ENCODE measurements at regions not wholly inside any gene's neighbourhood (a gene's known extent, or its start where the extent isn't known, plus 50 kb on each side); places are given as distances from the start of the nearest gene placed in this dataset.

DNA sequence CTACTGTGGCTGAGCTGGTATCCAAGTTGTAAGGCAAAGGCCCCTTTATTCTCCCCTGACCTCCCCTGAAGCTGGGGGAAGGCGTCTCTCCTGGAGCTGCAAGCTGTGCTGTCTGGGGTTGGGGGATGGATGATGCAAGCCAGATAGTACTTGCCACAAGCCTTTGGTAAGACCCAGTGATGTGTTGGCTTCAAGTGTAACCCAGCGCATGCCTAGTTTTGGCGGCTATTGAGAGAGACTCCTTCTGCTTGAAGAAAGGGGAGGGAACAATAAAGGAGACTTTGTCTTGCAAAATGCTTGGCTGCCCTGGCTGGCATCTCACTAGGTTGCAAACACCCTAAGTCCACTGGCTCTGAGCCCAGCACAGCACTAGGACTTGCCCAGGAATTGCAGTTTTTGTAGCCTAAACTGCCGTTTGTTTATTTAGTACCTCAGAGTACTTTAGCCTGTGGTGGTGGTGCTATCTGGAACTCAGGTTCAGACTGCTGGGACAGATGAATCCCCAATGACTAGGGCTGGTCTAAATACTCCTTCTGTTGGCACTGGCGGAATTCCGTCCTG, 108.2 kb downstream of the TNFSF13B start:
- H3K9me2 ChIP-seq (ENCODE audit: low read depth, low read length): no peaks in the 10 kb centered on the region
- H4K20me1 ChIP-seq (ENCODE audit: insufficient read depth, low read length): no peaks in the 10 kb centered on the region
- no peak overlapping the region for H3K4me3 ChIP-seq (ENCODE audit: low read depth, low read length, poor library complexity, severe bottlenecking)
- H3K4me1 ChIP-seq (ENCODE audit: insufficient read depth, low read length, severe bottlenecking): no peaks in the 10 kb centered on the region
- H3K36me3 ChIP-seq (ENCODE audit: insufficient read depth, low read length): no peaks in the 10 kb centered on the region
- H2AFZ ChIP-seq (ENCODE audit: low read length): no peak overlapping the region
- TF ChIP-seq EZH2 (IDR thresholded peaks at IDR 0.05; ENCODE audit: borderline replicate concordance, low read length): no peak
- TF ChIP-seq, protein P1, sequence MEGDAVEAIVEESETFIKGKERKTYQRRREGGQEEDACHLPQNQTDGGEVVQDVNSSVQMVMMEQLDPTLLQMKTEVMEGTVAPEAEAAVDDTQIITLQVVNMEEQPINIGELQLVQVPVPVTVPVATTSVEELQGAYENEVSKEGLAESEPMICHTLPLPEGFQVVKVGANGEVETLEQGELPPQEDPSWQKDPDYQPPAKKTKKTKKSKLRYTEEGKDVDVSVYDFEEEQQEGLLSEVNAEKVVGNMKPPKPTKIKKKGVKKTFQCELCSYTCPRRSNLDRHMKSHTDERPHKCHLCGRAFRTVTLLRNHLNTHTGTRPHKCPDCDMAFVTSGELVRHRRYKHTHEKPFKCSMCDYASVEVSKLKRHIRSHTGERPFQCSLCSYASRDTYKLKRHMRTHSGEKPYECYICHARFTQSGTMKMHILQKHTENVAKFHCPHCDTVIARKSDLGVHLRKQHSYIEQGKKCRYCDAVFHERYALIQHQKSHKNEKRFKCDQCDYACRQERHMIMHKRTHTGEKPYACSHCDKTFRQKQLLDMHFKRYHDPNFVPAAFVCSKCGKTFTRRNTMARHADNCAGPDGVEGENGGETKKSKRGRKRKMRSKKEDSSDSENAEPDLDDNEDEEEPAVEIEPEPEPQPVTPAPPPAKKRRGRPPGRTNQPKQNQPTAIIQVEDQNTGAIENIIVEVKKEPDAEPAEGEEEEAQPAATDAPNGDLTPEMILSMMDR (IDR thresholded peaks at IDR 0.05; ENCODE audit: low read length): no peak
- H3K27ac ChIP-seq (ENCODE audit: low read depth, low read length, poor library complexity, severe bottlenecking): no peak overlapping the region
- H3K9me3 ChIP-seq (ENCODE audit: low read length): no peaks in the 10 kb centered on the region
- H3F3A ChIP-seq (ENCODE audit: insufficient read depth, low read length): no peaks in the 10 kb centered on the region
- H3K9ac ChIP-seq (ENCODE audit: low read length): no peak overlapping the region
- no peaks in the 10 kb centered on the region for H3K79me2 ChIP-seq (ENCODE audit: insufficient read depth, low read length)
- H3K27me3 ChIP-seq (ENCODE audit: insufficient read depth, low read length): no peaks in the 10 kb centered on the region
- no peak overlapping the region for H3K4me2 ChIP-seq (ENCODE audit: low read length)

DNA sequence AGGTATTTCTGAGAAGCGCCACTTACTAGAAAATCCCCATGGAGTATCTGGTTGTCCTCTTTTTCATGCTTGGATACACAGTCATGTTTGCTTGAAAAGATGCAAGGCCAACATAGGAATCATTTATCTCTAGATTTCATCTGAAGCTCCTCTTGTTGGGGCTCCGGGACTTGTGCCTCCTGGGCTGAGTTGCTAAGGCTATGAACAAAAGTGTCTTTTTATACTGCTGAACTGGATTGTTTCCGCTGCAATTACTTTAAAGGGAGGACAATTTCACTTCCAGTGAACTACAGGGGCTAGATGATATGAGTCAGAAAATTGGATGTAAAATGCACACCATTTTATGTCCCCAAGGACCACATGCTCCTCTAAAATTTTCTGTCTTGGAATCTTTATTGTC, 114.1 kb downstream of the TNFSF13B start:
- no peak overlapping the region for H3K4me3 ChIP-seq (ENCODE audit: low read depth, low read length, poor library complexity, severe bottlenecking)
- no peaks in the 10 kb centered on the region for H3K27me3 ChIP-seq (ENCODE audit: insufficient read depth, low read length)
- no peaks in the 10 kb centered on the region for H3K4me1 ChIP-seq (ENCODE audit: insufficient read depth, low read length, severe bottlenecking)
- H2AFZ ChIP-seq (ENCODE audit: low read length): no peak overlapping the region
- no peak overlapping the region for H3K9ac ChIP-seq (ENCODE audit: low read length)
- no peaks in the 10 kb centered on the region for H3K9me3 ChIP-seq (ENCODE audit: low read length)
- no peaks in the 10 kb centered on the region for H3K9me2 ChIP-seq (ENCODE audit: low read depth, low read length)
- H3K79me2 ChIP-seq (ENCODE audit: insufficient read depth, low read length): no peaks in the 10 kb centered on the region
- no peaks in the 10 kb centered on the region for H3F3A ChIP-seq (ENCODE audit: insufficient read depth, low read length)
- TF ChIP-seq, protein P1 (IDR thresholded peaks at IDR 0.05; ENCODE audit: low read length): no peak
- TF ChIP-seq EZH2 (IDR thresholded peaks at IDR 0.05; ENCODE audit: borderline replicate concordance, low read length): no peak
- no peak overlapping the region for H3K4me2 ChIP-seq (ENCODE audit: low read length)
- H4K20me1 ChIP-seq (ENCODE audit: insufficient read depth, low read length): no peaks in the 10 kb centered on the region
- no peak overlapping the region for H3K27ac ChIP-seq (ENCODE audit: low read depth, low read length, poor library complexity, severe bottlenecking)
- H3K36me3 ChIP-seq (ENCODE audit: insufficient read depth, low read length): no peaks in the 10 kb centered on the region

DNA sequence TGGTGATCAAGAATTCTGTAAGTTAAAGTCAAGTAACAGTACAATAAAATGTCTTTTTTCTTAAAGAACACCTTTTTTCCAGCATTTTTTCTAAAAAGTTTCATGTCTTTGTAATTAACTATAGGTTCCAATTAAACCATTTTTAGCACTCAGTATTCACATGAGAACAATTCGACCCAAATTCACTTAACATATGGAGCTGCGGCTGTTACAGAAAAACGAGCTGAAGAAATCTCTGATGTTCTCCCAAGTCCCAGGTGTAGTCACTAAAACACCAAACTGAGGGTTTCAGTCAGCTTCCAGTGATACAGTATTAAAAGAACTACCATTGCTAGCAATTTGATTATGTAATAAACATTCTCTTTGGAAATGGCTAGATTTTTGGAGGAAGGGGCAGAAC, 117.6 kb downstream of the TNFSF13B start:
- H3K9me2 ChIP-seq (ENCODE audit: low read depth, low read length): no peaks in the 10 kb centered on the region
- H3K4me3 ChIP-seq (ENCODE audit: low read depth, low read length, poor library complexity, severe bottlenecking): no peak overlapping the region
- H3K4me2 ChIP-seq (ENCODE audit: low read length): no peak overlapping the region
- H3K4me1 ChIP-seq (ENCODE audit: insufficient read depth, low read length, severe bottlenecking): no peaks in the 10 kb centered on the region
- no peak overlapping the region for H3K27ac ChIP-seq (ENCODE audit: low read depth, low read length, poor library complexity, severe bottlenecking)
- no peak for TF ChIP-seq EZH2 (IDR thresholded peaks at IDR 0.05; ENCODE audit: borderline replicate concordance, low read length)
- TF ChIP-seq, protein P1 (IDR thresholded peaks at IDR 0.05; ENCODE audit: low read length): no peak
- H3F3A ChIP-seq (ENCODE audit: insufficient read depth, low read length): no peaks in the 10 kb centered on the region
- no peaks in the 10 kb centered on the region for H3K27me3 ChIP-seq (ENCODE audit: insufficient read depth, low read length)
- no peaks in the 10 kb centered on the region for H3K36me3 ChIP-seq (ENCODE audit: insufficient read depth, low read length)
- H3K9ac ChIP-seq (ENCODE audit: low read length): no peak overlapping the region
- H3K9me3 ChIP-seq (ENCODE audit: low read length): no peaks in the 10 kb centered on the region
- no peaks in the 10 kb centered on the region for H4K20me1 ChIP-seq (ENCODE audit: insufficient read depth, low read length)
- no peak overlapping the region for H2AFZ ChIP-seq (ENCODE audit: low read length)
- H3K79me2 ChIP-seq (ENCODE audit: insufficient read depth, low read length): no peaks in the 10 kb centered on the region

All from OCI-LY1 (cell line).